ENCODE measurements at regions not wholly inside any gene's neighbourhood (a gene's known extent, or its start where the extent isn't known, plus 50 kb on each side); places are given as distances from the start of the nearest gene placed in this dataset.

DNA sequence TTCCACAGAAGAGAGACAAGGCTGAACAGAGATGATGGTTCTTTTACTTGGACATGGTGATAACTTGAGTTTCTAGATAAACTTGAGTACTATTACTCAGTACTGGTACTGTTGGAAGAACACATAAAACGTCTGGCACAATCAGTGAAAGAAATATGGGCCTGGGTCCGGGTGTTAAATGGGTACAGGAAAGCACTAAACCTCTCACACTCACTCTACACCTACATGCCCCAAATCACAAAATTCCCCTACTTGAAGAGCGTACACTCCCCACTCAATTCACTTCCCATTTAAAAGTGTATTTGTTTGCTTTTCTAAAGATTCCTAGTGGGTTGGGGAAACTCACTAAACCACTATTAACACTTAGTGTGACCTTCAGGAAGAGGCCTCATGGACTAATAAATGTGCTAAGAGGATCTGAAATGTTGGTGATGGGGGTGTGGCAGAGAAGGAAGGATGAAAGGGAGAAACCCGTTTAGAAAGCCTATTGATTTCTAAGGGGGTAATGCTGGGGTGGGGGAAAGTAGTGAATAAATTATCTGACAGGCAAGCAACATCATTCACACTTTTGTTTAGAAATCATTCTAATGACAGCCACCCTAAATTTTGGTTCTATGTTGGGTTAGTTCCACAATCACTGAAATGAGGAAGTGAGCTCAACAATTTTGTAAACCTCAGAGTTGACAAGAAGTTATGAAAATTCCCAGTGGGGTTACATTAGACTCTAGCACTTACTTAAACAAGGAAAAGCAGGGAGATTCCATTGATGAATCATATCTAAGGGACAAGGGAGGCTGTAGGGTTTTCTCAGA, 222.6 kb upstream of the MARCKS start:
- no peak for DNase-seq

DNA sequence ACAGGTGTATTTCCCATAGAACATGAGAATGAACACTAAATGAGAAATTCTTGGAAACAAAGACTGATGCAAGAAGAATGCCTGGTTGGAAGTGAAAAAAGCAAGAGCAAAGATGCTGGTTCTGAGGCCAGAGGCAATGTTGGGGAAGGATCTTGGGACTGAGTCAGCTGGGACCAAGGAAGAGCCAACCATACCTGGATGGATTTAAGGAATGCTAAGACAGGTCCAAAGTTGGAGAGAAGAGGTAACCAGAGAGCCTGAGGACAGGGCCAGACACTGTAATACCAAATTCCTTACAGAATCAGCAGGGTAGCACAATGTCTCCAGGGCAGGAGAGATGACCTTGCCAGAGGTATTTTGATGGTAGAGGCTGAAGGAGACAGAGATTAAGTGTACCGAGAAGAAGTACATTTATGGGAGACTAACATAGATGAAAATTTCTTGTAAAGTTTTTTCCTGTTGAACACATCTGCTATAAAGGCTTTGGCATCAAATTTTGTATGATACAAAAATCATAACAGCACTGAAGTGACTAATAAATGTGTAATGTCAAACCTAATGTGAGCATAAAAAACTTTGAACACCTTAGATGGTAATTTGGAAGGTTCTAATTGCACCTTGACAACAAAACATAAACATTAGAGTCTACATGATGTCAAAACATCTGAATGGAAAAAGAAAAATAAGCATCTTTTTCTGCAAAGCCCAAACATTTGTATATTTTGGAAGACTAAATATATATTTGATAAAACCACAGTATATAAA, 221.7 kb upstream of the MARCKS start:
- no peak for DNase-seq

DNA sequence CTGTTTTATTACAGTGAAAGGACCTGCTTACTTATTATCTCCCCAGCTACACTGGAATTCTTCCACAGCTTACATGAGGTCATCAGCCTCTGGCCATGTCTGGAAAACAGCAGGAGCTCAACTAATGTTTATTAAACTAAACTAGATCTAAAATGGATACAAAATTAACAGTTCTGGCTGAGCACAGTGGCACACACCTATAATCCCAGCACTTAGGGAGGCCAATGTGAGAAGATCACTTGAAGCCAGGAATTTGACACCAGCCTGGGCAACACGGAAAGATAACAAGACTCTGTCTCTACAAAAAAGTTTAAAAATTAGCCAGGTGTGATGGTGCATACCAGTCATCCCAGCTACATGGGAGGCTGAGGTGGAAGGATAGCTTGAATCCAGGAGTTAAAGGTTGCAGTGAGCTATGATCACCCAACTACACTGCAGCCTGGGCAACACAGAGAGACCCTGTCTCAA, 220.8 kb upstream of the MARCKS start:
- DNase-seq = no peak

DNA sequence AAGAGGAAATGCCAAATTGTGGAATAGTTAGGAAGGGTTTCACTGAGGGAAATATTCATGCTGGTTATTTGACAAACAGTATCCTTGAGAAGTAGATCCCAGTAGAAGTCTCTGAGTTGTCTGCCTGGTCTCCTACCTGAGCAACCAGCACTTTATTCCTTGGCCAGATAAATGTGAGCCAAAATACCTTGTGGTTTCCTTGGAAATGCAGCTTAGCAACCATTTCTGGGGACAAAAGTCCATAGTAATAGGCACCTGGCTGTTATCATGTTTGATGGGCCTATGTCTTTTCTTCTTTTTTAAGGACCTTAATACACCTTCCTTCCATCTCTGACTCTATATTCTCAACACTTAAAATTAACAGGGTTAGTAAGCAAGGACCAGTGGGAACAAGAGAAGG, 217.1 kb upstream of the MARCKS start:
- DNase-seq = no peak

DNA sequence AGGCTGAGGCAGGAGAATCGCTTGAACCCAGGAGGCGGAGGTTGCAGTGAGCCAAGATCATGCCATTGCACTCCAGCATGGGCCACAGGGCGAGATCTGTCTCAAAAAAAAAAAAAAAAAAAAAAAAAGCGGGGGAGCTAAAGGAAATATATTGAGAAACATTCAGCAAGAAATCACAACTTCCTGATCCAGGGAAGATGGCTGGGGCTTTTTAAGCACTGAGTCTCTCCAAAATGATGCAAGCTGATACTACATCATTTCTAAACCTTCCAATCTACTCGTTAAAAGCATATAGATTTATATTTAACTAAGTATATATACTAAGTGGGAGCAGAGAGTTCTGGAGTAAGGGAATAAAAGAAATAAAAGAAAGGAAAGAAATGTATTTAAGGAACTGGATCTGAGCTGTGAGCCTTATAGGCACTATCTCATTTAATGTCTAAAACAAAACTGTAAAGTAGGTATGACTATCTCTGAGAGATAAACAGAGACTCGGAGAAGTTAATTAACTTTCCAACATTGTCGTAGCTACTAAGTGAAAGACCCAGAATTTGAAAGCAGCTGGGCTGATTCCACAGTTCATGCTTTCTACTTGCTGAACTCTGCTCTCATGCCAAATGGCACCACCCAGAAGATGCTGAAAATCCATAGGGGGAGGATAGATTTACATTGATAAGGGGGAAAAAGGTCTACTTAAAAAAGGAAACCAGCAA, 215.0 kb upstream of the MARCKS start:
- DNase-seq = no peak

DNA sequence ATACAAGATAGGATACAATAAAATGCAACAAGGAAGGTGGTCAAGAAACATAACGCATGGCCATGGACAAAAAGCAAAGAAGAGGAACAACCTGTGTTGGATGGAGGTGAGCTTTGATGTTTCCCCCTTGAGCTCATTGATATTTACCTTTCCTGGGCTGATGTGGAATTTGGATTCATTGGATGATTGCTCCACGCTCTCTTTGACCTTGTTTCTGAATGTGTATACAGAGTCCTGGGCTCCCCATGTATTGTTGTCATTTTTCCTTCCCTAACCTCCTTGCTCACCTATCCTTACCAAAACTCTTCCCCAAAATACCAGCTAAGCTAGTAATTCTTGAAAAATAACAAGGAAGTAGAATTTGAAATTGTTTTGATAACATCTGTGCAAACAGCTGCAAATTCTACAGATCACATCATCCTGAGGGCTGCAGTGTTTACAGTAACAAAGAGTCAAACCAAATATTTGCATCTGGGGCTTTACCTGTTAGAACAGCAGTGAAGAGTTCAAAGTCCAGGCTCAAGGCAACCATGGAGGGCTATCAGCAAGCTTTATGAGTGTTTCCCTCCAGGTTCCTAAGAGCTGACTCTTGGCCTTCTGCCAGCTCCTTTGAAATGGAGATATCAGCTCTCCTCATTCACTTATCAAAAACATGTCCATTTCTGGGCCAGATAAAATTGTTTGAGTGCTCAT, 214.3 kb upstream of the MARCKS start:
- DNase-seq = no peak

DNA sequence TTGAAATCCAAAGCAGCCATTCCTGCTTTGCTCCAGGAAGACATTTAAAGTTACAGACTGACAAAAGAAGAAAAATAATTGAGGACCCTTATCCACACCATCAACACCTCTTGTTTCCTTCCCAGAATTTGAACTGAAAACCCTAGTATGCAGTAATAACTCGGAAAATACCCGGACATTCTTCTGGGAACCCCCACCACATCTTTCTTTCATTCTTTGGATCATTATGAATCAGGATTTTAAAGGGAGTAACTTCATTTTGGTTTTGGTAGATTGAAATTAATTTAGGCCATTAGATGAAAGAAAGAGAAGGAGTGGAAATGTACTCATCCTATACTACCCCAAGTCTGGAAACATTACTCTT, 213.8 kb upstream of the MARCKS start:
- no peak for DNase-seq

DNA sequence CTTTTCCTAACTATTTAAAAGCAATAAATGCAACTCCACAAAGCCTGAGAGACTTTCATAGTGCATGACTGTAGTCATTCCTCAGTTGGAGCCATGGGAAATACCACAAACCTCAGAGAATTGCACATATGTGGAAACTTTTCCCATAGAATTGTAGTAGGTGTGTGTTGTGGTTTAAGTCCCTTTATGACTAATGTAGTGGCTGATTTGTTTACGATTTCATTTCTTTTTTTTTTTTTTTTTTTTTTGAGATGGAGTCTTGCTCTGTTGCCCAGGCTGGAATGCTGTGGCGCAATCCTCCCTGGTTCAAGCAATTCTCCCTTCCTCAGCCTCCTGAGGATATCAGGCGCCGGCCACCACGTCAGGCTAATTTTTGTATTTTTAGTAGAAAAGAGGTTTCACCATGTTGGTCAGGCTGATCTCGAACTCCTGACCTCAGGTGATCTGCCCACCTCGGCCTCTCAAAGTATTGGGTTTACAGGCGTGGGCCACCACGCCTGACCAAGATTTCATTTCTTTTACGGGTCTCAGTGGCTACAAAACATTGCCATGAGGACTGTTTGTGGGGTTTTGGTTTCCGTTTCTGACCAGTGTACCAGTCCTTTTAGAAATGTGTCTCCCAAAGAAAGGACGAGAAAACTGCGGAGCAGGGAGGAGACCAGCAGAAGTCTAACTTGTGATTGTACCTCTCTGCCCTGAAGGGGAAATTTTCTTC, 212.1 kb upstream of the MARCKS start:
- DNase-seq = no peak

DNA sequence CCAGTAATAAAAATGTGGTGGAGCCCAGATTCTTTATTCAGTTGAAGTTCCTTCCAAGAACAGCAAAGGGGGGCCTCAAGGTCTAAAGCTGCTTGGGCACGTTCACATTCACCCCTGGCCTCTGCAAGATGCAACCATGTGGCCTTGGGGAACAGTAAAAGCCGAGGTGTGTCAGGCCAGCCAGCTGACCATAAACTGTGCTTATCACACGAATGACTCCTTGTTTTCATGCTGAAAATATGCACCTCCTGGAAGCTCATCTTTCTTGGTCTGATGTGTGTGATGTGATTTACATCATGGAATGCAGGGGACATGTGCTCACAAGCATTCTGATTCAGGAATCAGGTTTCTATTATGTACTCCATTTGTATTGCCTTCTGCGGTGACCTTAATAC, 211.6 kb upstream of the MARCKS start:
- DNase-seq = no peak

DNA sequence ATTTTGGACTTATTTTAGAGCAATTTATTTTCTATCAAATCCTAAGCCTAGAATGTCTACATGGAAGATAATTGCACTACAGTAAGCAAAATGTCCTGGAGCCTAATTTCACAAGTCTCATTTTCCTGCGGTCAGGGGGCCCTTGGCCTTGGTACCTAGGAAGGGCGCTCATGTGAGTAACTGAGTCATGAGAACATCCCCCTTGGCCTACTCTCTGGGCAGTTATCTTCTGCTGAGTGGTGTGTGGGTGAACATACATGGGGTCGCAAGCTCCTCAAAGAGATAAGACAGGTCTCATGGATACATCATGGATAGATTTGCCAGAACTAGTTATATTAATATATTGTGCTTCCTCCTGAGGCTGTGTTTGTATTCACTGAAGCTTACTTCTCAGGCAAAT, 211.2 kb upstream of the MARCKS start:
- DNase-seq = no peak

DNA sequence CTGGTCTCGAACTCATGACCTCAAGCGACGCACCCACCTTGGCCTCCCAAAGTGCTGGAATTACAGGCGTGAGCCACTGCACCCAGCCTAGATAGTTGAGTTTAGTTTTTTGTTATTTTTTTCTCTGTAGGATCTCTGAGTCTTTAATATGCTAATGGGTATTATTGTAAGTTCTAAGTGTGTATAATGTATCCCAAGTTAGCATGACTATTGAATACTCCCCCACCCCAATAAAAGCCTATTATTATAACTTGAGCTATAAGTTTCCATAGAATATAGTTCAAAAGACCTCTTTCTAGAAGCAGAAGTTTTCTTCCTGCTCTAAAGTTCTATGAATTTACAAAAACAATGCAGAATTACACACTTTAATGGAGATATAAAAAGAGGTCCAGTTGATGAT, 210.4 kb upstream of the MARCKS start:
- no peak for DNase-seq

DNA sequence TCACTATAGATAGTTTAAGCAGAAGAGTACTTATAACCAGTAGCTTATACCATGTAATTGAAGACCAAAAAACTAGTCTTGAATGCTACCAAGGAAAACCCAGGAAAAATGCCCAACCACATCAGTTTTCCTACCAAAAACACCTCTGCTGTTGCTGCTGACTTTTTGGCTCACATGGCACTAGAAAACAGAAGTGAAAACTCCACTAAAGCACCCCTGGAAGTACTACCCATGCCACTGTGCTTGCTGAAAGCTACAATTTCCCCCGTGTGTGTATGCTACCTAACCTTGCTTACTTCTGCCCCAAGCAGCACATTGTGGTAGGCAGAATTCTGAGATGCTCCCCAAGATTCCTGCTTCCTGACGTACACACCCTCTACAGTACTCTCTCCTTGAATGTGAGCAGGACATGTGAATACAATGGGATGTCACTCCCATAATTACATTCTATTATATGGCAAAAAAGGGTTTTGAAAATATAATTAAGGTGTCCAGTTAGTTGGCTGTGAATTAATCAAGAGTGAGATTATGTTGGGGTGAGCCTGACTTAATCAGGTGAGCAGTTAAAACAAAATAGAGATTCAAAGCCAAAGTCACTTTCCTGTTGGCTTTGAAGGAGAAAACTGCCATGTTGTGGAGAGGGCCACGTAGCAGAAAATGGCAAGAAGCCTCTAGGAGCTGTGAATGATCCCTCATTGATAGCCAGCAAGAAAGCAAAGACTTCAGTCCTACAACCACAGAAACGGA, 209.8 kb upstream of the MARCKS start:
- no peak for DNase-seq

DNA sequence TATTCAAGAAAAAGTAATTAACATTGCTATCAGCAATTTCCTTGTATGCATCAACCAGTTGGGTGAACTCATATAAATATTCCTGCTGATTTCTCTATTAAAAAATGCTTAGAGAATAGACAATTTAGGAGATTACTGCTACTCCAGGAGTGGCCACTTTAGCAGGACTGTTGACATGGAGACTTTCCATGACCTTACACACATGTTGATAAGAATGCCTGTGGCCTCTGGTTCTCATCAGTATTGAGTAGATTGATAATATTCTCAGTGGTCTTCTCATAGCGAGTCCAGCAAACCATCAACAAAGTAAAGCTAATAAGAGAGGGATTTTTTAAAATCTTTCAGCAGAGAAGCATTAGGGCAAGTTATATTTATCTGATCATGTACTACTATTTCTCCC, 208.4 kb upstream of the MARCKS start:
- DNase-seq = no peak

DNA sequence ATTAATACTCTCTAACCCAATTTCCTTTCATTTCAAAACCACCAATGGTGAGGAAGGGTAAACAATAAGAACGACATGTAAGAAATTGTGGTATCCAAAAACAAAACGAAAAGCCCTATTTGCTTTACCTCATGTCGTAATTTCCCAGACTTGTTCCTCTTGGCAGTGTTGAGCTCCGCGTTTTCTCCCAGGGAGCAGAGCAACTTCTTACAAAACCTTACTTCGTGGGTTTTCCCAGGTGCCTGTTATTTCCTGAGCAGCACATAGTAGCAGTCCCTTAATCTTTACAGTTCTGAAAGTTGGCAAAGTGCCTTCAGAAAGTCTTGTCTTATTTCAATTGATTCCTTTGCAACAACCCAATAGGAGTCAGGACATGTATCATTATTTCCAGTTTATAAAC, 207.9 kb upstream of the MARCKS start:
- DNase-seq = no peak

DNA sequence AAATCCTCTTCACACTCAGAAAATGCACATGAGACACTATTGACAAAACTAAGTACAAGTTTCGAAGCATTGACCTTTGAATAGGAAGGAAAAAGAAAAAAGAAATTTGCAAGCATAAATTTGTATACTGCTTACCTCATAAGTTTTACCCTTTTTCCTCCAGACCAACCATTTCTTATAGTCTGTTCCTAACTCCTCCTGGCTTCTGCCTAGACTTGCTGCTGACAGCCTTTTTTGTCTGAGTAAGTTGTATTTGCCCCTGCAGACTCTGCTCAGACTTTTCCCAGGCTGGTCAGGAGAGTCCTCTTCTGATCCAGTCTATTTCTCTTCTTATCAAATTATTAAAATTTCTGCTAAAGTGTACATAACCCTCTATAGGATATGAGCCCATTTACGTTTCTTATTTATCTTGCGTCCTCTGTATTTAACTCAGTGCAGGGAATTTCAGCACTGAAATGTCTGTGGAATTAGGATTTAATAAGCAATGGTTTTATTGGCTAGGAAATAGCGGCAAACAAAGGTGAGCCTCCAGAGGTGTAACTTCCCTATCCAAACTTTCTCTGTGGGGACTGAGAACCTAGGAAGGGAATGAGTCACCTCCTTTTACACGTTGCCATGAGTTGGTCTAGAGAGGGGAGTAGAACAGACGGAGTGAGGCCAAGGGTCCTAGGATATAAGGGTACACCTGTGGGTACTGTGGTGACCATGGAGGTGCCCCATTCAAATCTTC, 207.1 kb upstream of the MARCKS start:
- no peak for DNase-seq

DNA sequence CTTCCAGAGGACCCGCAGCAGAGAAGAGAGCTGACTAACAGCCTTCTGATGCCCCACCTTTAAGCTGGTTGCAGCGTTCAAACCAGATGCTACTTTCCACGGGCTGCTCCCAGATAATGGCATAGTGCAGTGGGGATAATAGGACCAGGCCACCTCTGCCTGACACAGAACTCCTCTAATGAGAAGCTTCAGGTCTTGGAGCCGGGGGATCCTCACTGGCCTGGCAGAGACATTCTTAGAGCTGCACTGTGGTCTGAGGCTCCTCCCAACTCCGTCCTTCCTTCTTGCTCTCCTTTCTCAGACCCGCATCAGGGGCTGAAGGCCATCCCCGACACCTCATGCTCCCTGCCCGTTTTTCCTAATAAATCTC, 206.6 kb upstream of the MARCKS start:
- no peak for DNase-seq

DNA sequence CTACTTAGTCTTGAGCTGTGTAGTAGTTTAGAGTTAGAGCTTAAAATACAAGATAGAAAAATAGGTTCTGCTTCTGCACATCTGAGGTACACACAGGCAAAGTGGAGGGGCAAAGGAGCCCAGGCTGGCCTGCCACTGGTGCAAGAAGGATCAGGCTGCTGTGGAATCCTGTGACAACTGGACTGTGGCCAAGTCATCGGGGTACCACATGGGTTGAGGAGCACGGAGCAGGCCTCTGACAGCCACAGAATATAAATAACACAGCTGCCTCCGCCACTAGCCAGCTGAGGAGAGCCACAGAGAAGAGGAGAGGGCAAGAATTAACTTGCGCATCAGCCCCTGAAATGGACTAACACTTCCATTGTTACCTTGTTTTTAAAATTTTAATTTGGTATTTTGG, 206.0 kb upstream of the MARCKS start:
- DNase-seq = no peak

DNA sequence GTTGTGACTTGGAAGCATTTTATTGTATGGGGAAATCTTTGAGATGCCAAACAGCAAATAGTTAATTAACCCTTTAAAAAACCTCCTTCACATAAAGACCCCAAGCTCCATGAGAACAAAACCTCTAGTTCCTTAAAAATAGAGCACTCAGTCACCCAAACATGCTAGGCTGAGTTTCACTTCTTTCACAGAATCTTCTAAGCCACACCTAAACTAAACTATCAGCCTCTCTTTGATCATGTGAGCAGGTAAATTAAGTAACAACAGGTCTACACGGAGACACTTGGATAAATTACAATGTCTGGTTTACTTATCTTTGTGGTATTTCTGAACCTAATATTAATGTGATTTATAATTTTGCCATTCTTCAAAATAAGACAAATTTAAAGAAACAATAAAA, 205.2 kb upstream of the MARCKS start:
- DNase-seq = no peak

DNA sequence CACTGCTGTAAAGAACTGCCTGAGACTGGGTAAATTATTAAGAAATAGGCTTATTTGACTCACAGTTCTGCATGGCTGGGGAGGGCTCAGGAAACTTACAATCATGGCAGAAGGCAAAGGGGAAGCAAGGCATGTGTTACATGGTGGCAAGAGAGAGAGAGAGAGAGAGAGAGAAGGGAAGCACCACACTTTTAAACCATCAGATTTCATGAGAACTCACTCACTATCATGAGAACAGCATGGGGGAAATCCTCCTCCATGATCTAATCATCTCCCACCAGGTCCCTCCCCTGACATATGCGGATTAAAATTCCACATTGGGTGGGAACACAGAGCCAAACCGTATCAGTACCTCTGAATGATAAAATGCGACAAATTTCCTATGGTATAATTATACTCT, 203.9 kb upstream of the MARCKS start:
- DNase-seq = no peak

DNA sequence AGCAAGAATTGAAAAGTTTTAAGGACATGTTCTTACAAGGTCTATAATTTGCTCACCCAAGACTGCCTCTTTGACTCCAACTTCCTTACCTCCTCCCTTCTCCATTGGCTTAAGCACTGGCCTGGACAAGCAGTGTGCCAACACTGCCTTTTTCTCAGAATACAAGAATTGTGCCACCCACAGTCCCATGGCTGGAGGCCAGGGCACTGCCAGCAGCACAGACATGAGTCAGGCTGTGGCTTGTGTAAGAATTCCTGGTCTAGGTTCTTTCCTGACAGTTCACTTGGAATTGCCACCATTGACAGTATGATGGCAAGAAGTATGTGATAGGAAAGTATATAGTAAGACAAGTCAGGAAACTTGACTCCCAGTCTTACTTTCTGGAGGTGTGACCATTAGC, 202.7 kb upstream of the MARCKS start:
- no peak for DNase-seq

DNA sequence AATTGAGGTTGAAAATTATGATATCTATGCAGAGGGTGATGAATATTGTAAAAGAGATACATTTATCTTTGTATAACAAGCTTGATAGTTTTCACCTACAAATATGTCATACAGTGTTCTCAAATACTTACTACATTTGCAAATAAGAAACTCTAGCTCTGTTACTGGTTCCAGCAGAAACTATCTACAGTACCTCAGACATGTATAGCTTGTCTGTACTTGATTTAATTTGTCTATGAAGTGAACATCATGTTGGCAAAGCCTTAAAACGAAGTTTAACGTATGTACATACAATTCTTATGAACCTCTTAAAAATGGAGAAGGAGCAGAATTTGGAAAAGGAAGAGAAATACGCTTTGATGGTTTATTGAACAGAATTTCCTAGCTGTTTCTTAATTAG, 201.4 kb upstream of the MARCKS start:
- DNase-seq = no peak
